ENCODE measurements at regions not wholly inside any gene's neighbourhood (a gene's known extent, or its start where the extent isn't known, plus 50 kb on each side); places are given as distances from the start of the nearest gene placed in this dataset.

DNA sequence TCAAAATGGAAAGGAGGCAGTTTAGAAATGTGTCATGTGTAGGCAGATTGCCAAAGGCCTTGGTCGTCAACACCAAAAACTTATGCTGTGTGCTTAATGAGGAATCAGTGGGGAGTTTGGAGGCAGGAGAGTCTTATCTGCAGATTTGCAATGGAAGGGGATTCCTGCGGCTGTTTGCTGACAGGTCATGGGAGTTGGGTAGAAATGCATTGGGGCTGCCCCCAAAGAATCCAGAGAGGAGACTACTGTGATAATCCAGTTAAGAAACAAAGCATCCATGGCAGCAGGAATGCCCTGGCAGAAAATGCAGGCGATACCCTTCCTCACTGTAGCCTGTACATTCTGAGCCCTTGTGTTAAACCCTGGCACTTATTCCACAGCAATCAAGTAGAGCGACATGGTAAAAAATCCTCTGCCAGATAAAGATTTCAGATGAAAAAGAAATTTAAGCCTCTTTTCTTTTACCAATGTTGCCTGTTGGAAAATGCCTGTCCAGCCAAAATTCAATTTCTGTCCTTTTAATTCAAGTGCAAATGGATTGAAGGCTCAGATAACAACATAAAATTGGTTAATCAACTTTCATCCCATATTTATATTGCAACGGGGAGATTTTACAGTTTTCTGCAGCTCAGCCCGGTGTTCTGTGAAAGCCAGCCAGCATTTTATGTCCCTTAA lies 491.0 kb upstream of the CDH5 start:
- DNase-seq = no peak

DNA sequence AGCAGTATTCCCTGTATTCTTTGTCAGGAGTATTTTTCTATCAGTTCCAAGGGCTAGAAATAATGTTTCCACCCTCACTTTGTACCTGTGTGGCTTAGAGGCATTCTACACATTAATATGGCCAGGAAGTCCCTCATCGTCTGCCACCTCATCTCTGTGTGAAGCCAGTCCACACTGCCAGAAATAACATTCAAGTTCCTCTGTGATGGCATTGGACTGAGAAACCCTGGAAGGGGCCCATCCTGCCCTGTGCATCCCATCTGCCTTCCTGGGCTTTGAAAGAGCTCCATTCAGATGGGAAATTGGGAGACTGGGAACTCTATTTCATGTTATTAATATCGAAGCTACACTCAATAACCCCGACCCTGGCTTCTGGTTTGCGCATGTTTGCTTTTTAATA lies 497.2 kb upstream of the CDH5 start:
- DNase-seq = no peak

DNA sequence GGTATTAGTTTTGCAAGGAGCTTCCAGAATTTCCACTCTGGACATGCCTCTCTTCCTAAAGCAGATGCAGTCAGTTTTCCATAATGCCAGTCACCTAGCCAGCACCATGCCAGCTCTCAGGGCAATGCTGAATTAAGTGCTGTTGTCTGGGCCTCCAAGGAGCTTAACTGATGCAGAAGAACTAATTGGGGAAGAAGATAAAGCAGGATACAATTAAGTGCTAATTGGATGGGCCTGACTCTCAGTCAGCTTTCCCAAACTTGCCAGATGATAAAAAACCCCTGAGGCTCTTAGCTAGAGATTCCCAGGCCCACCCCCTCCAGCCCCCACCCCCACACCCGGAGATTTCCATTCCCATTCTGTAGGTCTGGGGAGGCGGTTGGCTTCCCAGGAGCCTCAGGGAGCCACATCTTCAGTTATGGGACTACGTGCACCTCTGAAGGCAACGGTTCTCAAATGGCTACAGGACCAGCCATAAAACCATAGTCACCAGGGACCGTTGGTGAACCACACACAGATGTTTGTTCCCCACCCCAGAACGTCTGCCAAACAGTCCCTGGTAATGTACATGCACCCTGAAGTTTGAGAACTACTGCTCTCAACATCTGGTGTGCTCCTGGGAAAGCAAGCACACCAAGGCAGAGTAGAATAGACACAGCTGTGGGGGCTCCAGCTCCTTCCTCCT lies 499.1 kb upstream of the CDH5 start:
- DNase-seq = no peak

DNA sequence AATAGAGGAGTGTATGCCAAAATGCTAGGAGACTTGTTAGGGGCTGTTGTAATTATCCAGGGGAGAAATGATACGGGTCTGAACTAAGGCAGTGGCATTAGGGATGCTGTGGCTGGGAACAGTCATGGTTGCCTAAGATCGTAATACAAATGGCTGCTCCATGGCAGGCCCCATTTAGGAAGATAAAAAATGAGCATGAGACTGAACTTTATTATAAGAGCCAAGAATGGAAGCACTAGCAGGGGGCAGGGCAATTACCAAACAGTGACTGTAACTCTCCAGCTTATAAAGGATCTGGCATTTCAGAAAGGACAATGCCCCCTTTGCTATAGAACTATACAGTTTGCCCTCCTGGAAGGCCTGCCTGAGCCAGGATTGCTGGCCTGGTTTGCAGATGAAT lies 503.3 kb upstream of the CDH5 start:
- DNase-seq = no peak

DNA sequence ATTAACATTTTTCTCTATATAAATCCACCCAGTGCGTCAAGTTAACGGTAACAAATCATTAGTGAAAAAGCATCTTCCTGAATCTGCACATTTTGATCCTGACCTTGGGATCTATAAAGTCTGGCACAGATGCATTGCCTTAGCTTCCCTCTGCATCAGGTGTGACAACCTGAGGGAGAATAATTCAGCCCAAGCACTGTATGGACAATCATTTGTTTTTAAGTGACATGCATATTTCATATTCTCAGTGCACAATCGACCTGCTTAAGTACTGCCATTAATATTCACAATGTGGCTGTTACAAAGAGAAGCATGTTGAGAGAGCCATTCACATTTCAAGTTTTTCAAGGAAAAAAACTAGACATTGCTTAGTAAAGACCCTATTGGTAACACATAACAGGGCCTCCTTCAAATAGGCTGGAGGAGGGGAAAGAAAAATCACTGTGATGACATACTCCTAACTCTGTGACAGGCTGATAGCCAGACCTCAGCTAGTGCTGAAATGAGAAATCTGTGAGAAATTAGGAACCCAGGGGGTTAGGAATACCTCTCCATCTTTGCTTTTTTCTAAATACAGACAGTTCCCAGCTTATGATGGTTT lies 505.3 kb upstream of the CDH5 start:
- DNase-seq = no peak

DNA sequence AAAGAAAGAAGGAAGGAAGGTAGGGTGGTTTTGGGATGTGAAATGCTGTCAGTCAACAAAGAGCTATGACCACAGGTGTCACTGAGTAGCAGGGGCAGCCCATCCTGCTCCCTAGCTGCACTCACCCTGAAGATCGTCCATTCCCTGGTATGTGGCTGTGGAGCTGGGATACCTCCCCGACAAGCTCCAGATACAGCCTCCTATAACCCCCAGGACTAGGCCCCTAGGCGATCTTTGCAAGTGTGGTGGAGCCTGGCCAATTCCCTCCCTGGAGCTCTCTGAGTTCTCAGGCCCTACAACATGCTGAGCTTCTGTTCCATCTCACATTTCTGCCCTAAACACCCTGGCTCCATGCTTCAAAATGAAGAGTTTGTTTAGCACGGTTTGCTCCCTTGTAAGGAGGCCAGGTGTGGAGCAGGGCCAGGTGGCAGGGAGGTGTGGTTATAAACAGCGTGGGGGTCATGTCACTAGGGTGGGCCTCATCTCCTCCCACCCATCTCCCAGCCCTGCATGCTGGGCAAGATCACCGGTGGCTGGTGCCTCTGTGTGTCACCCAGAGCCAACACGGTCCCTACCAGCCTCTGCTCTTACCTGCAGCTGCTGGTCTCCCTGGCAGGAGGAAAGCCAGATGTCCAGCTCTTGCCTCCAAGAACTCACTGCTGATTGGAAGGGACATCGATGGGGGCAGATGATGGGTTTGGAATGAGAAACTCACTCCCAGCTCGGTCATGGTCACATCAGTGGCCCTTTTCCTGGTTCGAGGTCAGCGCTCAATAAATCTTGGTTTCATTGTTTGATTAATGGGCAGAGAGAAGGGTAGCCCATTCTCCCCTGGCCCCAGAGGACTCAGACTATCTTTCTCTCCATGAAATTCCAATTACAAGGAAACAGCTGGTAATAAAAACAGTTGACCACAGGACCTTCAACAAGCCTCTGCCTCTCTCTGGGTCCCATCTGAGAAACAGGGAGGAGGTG lies 511.0 kb upstream of the CDH5 start:
- peak; percentile 29 for DNase-seq

DNA sequence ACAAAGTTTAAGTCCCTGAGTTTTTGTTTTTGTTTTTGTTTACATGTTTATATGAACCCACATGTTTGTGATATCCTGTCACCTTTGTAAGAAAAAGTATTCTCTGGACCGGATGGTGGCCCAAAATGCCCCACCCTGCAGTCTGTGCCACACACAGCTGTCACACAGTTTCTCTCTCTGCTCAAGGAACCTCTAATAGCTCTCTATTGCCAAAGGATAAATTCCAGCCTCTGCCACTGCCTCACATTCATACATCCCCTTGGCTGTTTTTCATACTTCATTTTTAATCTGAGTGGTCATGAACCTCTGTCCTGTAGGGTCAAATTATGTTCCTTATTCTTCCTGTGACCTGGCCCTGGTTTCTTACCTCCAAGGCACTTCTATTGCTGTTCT lies 520.3 kb upstream of the CDH5 start:
- DNase-seq = no peak

DNA sequence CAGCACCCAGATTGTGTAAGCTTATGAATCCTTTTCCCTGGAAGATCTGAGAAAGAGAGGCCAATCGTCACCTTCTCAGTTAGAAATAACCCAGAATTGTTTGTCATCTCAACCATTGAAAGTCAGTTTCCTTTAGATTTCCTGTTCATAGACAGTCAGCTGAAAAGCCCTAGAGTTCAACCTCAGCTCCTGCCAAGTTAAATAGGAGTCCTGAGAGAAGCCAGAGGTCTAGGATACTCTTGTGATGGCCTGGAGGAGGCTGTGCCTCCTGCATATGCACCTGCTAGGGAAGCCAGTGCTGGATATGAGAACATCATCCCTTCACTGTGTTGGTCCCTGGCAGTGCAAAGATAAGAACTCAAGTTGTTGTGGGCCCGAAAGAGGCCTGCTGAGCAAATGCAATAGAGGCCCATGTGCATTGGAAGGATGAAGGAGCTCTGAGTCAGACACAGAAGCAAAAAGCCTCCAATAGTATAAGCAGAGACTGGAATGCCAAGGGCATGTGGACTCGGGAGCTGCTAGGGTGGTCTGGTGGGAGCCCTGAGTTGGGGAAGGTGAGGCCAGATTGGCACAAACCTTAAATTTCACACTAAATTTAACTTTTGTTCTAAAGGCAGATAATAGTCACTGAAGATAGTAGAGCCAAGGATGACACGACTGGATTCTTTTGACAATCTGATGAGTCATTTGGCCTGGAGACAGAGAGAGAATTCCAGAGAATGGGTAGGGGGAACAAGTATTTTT lies 520.9 kb upstream of the CDH5 start:
- DNase-seq = no peak

DNA sequence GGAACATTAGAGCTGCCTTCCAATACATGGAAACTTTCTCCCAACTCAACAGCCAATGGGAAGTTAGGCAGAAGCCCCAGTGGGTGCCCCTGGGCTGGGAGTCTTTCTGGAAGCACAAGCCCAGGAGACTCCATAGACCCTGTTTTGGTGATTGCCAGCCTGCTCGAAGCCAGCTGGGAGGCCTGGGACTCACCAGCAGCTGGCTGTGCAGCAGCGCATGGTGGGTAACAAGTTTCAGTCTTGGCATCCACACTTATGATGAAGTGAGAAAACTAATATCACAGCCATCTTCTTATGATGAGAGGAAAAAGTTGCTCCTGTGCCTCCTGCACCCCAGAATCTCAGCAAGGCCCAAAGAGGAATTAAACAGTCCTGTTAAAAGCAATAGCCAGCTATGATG lies 522.5 kb upstream of the CDH5 start:
- DNase-seq = no peak

DNA sequence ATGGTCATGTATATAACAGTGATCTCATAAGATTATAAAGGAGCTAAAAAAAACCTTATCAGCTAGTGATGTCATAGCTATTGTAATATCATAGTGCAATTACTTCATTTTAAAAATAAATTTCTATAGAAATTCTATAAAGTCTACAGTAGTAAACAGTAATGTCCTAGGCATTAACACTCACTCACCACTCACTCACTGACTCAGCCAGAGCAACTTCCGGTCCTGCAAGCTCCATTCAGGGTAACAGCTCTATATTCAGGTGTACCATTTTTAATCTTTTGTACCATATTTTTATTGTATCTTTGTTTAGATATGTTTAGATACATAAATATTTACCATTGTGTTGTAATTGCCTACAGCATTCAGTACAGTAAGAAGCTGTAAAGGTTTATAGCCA lies 524.4 kb upstream of the CDH5 start:
- DNase-seq = no peak

DNA sequence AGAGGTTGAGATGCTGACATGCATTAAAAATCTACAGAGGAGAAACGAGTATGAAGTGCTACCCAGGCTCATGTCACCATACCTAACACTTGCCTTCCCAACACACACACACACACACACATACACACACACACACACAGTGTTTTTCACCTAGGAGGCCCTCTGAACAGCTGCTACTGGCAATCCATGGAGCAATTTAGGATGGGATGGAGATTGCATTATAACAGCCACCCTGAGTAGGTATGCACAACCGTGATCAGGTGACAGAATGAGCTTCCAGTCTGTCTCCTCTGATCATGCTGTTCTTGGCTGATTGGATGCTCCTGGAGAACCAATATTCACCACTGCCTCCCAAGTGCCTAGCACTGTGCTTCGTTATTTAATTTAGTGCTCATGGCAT lies 528.5 kb upstream of the CDH5 start:
- DNase-seq = no peak

DNA sequence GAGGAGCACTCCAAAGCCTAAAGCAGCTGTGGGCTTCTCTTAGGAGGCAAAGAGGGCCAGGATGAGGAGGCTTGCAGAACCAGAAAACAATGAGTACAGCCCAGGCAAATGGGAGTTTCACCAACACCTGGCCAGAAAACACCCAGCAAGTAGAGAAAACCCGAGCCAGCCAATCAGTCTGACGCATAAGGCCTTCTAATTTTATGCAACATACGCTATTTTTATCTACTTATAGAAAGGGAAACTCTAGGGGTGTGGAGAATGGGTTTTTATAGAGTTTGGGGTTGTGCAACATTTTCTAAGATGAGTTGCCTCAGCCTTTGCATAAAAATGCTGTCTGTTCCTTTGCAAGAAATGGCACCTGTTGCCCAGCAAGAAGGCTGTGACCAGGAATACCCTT lies 529.0 kb upstream of the CDH5 start:
- no peak for DNase-seq

DNA sequence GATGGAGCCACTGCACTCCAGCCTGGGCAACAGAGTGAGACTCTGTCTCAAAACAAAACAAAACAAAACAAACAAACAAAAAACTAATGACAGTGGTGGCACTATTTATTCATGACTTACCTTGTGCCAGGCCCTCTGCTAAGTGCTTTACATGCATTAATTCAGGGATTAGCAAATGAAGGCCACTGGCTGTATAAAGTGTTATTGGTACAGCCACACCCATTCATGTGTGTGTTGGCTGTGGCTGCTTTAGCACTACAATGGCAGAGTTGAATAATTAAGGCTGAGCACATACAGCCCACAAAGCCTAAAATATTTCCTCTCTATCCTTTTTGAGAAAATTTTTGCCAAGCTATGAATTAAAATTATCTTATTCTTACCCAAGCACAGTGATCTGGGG lies 531.8 kb upstream of the CDH5 start:
- DNase-seq = no peak

DNA sequence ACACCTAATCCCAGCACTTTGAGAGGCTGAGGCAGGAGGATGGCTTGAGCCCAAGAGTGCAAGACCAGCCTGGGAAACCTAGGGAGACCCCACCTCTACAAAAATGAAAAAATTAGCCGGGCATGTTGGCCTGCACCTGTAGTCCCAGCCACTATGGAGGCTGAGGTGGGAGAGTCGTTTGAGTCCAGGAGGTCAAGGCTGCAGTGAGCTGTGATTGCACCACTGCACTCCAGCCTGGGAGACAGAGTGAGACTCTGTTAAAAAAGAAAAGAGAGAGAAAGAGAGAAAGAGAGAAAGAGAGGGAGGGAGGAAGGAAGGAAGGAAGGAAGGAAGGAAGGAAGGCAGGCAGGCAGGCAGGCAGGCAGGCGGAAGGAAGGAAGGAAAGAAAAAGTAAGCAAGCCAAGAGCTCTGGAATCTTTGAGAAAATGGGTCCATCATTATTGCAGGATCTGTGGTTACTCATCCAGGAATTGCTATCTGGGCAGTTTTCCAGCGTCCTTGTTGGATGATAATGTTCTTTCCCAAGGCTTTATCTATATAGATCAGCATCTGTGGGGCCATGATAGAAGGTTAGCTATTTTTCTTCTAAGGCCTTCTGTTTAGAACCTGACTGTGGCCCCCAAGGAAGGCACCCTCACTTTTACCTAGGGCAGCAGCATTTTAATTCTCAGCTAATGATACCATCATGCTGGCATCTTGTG lies 533.2 kb upstream of the CDH5 start:
- DNase-seq = no peak

DNA sequence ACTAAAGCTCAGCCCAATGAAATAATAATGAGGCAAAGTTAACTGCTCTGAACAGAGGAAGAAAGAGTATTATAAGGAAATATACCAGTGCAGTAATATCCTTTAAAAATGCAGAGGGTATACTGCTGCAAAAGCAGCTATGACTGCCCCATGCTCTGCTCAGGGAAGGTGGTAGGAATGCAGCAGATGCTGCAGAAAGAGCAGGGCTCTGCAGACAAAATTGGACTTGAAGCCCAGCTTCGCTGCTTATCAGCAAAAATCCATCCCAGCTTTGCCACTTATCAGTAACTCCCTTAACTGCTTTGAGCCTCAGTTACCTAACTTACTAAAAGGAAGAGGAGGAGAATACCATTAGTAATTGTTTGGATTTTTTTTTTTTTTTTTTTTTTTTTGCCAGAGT lies 533.8 kb upstream of the CDH5 start:
- DNase-seq = no peak

DNA sequence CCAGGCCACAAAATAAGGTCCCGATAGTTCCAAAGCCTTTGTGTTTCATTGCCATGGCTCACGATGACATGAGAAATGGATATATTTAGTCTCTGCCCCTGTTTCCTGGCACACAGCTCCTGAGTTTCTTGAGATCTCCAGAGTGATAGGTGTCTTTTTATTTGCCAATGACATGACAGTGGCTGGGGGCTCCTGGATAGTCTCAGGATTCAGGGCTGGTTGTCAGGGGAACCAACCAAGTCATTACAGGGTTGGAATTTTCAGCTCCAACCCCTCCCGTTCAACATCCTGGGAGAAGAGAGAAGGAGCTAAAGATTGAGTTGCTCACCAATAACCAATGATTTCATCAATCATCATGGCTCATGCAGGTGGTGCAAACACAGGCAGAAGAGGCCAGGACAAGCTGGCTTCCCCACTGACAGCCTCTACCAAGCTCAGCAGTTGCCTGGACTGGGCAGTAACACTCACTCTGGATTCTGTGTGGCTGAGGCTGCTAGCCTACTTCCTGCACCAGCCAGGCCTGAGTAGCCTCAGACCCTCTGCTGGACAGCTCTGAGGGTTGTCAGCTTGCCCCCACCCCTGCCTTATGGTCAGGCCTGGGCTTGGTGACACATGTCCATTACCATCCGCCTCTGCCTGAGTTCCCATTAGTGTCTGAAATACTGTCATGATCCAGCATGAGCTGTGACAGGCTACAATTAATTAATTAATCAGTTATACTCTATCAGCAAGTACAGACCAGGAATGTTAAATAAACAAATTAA lies 534.4 kb upstream of the CDH5 start:
- DNase-seq = no peak

DNA sequence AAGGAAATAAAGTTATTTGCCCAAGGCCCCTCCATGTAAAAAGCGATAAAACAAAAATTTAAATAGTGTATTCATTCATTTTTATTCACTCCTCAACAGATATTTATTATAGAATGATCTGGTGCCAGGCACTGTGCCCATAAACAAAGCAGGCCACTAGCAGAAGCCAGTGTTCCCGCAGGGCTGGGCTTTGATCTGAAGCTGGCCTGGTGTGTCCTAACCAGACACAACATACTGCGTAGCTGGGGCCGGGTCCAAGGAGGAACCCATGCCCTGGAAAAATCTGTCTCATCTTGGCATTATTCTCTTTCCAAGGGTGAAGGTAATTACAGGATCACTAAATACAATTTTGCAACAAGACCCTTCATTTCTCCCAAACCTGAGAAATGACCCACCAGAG lies 537.4 kb upstream of the CDH5 start:
- DNase-seq = no peak

DNA sequence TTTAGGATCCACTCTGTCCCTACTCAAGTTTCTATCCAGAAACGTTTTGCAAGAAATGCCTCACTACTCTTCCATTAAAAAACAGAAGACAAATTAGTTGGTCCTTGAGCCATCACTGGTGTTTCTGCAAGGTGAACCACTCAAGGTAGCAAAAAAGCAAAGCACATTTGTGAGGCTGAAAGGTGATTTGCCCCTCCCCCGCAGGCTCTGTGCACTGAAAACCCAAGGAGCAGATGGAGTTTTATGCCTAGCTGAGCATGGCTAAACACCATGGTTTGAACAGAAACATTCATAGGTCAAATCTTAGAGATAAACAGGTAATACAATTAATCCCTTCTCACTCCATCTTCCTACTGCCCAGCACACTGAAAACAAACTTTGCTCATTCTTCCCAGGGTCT lies 538.2 kb upstream of the CDH5 start:
- no peak for DNase-seq

DNA sequence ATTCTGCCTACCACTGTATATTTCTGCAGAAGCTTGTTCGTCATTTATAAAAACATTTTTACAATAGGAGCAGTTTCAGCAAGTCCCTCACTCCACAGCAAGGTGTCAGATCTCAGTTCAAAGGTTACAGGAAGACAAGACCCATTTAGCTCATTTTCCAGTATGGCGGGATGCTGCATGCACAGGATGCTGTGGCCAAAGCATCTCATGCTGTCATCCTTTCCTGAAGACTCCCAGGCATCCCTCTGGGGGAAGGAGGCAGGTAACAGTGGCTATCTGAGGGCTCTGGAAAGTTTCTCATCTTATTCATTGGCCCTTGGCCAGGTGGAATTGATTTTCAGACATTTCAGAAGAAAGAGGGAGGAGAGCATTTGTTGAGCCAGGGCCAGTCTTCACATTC lies 539.3 kb upstream of the CDH5 start:
- DNase-seq = no peak

DNA sequence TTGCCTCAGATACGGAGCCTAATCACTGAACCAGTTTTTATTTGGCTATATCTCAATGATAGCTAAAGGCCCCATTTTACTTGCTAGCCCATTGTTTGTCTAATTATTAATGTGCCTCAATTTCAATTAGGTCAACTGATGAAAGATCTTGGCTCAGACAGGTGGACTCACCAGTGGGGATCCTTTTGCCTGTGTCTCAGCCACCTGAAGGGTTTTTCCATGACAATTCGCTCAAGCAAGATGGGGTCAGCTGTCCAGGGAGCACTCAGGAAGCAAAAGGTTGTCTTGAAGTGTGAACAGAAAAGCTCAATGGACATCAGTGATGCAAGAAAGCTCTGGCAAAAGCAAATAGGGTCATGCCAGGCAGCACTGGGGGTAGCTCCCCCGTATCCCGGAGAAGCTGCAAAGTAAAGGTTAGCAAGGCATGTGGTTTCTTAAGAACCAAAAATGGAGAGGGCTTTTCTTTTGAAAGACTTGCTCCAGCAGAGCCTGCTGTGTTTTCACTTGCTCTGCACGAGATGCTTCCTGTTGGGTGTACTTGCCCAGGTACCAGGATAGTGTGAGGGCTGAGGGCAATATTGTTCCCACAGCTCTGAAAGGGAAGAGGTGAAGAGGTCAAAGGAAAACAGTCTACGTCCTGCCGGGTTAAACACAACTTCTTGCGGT lies 541.2 kb upstream of the CDH5 start:
- DNase-seq = no peak

DNA sequence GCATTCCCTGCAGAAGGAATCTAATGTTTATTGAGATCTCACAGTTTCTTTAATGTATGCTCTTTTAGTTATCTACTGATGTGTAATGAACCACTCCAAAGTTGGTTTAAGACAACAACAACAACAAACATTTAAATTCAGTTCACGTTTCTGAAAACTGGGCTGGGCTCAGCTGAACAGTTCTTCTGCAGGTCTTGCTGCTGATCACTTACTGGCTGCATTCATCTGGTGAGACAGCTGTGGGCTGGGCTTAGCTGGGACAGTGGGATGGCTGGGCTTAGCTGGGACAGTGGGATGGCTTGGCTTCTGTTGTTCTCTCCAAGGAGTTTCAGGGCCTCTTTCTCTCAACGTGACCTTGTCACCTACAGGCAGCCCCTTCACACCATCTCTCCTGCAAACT lies 544.3 kb upstream of the CDH5 start:
- no peak for DNase-seq

All from NCI-H345 (cell line).